GM20000 (cell line): ENCODE measurements at regions not wholly inside any gene's neighbourhood (a gene's known extent, or its start where the extent isn't known, plus 50 kb on each side); places are given as distances from the start of the nearest gene placed in this dataset.

ENCODE experiments used
- DNase-seq: peaks from one replicate; pipeline ENCODE4 v3.0.0; 2012; ENCODE audit warnings: low spot score
- TF ChIP-seq, protein P1 (sequence below): IDR thresholded peaks from 2 replicates; pipeline ENCODE4 v1.5.1; 2012; ENCODE audit warnings: mild to moderate bottlenecking, control low read depth; ENCODE audit errors: extremely low read depth, missing control alignments

DNA sequence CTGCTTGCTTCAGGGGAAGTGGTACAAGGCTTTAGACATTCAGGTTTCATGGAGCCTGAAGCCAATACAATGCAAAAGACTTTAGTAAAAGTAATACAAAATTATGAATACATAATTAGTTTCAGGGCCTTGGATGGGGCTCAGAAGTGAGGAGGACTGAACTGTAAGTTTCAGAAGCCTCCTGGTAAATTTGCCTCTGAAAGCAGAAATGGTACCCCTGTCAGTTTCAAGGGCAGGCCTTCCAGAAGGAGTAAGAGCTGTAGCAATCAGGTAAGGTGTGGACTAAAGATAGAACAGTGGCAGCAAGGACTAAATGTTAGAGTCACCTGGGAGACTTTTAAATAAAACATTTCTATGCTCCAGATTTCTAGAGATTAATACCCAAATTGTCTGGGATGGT, 402.5 kb upstream of the GOLIM4 start:
- TF ChIP-seq, protein P1, sequence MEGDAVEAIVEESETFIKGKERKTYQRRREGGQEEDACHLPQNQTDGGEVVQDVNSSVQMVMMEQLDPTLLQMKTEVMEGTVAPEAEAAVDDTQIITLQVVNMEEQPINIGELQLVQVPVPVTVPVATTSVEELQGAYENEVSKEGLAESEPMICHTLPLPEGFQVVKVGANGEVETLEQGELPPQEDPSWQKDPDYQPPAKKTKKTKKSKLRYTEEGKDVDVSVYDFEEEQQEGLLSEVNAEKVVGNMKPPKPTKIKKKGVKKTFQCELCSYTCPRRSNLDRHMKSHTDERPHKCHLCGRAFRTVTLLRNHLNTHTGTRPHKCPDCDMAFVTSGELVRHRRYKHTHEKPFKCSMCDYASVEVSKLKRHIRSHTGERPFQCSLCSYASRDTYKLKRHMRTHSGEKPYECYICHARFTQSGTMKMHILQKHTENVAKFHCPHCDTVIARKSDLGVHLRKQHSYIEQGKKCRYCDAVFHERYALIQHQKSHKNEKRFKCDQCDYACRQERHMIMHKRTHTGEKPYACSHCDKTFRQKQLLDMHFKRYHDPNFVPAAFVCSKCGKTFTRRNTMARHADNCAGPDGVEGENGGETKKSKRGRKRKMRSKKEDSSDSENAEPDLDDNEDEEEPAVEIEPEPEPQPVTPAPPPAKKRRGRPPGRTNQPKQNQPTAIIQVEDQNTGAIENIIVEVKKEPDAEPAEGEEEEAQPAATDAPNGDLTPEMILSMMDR = no peak
- no peak for DNase-seq

- DNase-seq = no peak
- TF ChIP-seq, protein P1 = no peak
These were observed 402.0 kb upstream of the GOLIM4 start for GRCh38 chr3:168497741-168498140.

GRCh38 chr3:168497183-168497582, 401.5 kb upstream of the GOLIM4 start:
- DNase-seq = no peak
- TF ChIP-seq, protein P1 = no peak

DNA sequence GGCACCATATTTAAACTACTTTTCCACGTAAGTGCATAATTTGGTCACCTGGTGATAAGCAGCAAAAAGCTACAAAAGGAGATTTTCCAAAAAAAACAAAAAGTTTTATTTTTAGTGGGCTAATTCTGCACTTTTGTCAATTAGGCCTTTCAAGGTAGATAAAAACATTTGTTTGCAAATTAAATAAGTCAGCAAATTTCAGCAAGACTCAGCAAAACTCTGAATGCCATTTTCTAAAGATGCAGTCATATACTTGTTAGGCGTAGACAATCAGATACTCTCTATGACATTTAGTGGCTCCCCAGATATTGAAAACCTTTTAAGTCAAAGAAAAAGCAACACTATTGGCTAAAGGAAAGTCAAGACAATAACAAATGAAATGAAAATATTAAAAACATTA, 400.2 kb upstream of the GOLIM4 start:
- TF ChIP-seq, protein P1 = no peak
- no peak for DNase-seq

DNA sequence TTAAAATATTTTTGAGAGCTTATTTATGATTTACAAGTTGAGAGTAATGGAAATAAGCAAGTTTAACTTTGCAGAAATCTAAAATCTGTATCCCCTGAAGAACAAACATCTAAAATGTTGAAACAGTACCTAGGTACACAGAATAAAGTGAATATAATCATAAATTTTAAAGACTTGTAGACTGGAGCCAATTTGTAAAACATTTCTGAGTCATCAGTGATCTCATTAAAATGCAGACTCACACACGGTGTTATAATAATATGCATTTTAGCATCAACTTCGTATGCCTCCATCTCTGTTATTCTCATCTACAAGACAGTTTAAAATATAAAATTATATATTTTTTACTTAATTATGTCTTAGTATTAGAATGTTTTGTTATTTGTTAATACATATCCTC, 399.5 kb upstream of the GOLIM4 start:
- TF ChIP-seq, protein P1 = no peak

GRCh38 chr3:168493412-168494205, 397.9 kb upstream of the GOLIM4 start:
- DNase-seq = no peak
- TF ChIP-seq, protein P1 = no peak

More for the DNA sequence above, 399.5 kb upstream of the GOLIM4 start:
- DNase-seq = no peak

DNA sequence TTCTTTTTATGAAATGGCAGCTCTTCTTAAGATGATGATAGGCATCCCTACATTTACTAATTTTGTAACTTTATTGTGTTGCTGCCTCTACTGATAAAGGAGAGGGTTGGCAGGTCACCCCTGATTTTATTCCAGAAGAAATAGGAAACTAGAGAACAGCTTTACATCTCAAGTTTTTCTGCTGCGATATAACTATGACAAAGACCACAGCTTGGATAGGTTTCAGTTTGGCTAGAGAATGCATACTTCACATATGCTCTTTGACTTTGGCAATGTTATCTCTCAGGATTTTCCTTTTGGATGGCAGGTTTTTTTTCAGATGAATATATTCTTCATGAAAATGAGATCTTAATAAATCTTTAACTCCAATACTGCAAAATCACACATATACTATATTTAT, 395.3 kb upstream of the GOLIM4 start:
- TF ChIP-seq, protein P1 = no peak
- DNase-seq = no peak
